ENCODE measurements at regions not wholly inside any gene's neighbourhood (a gene's known extent, or its start where the extent isn't known, plus 50 kb on each side); places are given as distances from the start of the nearest gene placed in this dataset.

DNA sequence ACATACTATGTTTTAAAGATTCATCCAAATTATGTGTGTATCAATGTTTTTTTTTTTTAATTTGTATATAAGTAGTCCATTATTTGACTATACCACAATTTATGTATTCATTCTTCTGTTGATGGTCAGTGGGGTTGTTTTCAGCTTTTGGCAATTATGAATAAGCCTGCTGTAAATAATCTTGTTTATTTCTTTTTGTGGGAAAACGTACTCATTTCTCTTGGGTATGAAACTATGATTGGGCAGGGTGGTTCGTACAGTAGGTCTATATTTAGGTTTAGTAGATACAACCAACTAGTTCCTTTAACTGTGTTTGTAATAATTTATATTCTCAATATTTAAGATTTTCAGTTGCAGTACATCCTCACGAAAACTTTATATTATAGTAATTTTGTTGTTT lies 329.2 kb downstream of the LPIN1 start:
- Histone ChIP-seq H3K4me1 (no peaks in the 10 kb centered on the region), H3K9me3 (replicated peaks) (no peaks in the 10 kb centered on the region), H3K27me3 (ENCODE audit: low read depth) (no peaks in the 10 kb centered on the region), H3K4me3 (no peak overlapping the region), H3K27ac (replicated peaks) (no peak overlapping the region), H3K36me3 (no peaks in the 10 kb centered on the region)
- DNase-seq: no peak
- TF ChIP-seq, protein P1, sequence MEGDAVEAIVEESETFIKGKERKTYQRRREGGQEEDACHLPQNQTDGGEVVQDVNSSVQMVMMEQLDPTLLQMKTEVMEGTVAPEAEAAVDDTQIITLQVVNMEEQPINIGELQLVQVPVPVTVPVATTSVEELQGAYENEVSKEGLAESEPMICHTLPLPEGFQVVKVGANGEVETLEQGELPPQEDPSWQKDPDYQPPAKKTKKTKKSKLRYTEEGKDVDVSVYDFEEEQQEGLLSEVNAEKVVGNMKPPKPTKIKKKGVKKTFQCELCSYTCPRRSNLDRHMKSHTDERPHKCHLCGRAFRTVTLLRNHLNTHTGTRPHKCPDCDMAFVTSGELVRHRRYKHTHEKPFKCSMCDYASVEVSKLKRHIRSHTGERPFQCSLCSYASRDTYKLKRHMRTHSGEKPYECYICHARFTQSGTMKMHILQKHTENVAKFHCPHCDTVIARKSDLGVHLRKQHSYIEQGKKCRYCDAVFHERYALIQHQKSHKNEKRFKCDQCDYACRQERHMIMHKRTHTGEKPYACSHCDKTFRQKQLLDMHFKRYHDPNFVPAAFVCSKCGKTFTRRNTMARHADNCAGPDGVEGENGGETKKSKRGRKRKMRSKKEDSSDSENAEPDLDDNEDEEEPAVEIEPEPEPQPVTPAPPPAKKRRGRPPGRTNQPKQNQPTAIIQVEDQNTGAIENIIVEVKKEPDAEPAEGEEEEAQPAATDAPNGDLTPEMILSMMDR (IDR thresholded peaks at IDR 0.05; ENCODE audit: borderline replicate concordance): no peak
- intact Hi-C loops (cut with micrococcal nuclease): no loop called here

DNA sequence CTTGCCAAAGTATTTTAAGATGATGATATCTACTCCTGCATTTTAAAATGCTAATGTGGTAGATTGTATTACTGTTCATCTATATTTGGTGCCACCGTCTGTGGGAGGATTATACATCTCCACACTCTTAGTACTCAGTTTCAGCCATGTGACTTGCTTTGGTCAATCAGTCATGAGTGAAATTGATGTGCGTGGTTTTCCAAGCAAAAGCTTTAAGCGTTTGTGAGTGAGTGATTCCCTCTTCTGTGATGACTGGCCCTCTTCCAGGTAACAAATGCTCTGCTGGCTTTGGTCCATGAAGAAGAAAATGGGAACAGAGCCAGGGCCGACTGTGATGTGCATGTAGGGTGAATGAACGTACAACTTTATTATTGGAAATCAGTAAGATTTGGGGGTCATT lies 330.4 kb downstream of the LPIN1 start:
- no peaks in the 10 kb centered on the region for H3K27me3 ChIP-seq (ENCODE audit: low read depth)
- H3K4me3 ChIP-seq: no peak overlapping the region
- no peaks in the 10 kb centered on the region for H3K36me3 ChIP-seq
- no peak overlapping the region for H3K27ac ChIP-seq (replicated peaks)
- intact Hi-C loops (cut with micrococcal nuclease): no loop called here
- TF ChIP-seq, protein P1 (IDR thresholded peaks at IDR 0.05; ENCODE audit: borderline replicate concordance): no peak
- H3K9me3 ChIP-seq (replicated peaks): no peaks in the 10 kb centered on the region
- no peak for DNase-seq
- no peaks in the 10 kb centered on the region for H3K4me1 ChIP-seq

DNA sequence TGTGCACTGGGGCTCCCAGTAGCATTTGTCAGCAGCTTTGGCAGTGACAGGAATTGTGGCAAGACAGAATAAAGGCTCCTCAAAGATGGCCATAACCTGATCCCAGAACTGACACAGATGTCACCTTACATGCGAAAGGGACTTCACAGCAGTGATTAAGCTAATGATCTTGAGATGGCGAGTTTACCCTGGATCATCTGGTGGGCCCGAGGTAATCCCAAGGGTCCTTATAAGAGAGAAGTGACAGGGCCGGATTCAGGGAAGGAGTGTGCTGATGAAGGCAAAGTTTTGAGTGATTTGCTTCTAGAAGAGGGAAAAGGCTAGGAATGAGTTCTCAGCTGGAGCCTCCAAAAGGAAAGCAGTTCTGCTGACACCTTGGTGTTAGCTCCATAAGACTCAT lies 333.9 kb downstream of the LPIN1 start:
- TF ChIP-seq, protein P1 (IDR thresholded peaks at IDR 0.05; ENCODE audit: borderline replicate concordance): no peak
- H3K4me1 ChIP-seq: peaks cover 5% of the 10 kb centered on the region
- H3K4me3 ChIP-seq: no peak overlapping the region
- H3K27ac ChIP-seq (replicated peaks): no peak overlapping the region
- DNase-seq: no peak
- intact Hi-C loops (cut with micrococcal nuclease): no loop called here
- no peaks in the 10 kb centered on the region for H3K27me3 ChIP-seq (ENCODE audit: low read depth)
- no peaks in the 10 kb centered on the region for H3K9me3 ChIP-seq (replicated peaks)
- H3K36me3 ChIP-seq: no peaks in the 10 kb centered on the region

DNA sequence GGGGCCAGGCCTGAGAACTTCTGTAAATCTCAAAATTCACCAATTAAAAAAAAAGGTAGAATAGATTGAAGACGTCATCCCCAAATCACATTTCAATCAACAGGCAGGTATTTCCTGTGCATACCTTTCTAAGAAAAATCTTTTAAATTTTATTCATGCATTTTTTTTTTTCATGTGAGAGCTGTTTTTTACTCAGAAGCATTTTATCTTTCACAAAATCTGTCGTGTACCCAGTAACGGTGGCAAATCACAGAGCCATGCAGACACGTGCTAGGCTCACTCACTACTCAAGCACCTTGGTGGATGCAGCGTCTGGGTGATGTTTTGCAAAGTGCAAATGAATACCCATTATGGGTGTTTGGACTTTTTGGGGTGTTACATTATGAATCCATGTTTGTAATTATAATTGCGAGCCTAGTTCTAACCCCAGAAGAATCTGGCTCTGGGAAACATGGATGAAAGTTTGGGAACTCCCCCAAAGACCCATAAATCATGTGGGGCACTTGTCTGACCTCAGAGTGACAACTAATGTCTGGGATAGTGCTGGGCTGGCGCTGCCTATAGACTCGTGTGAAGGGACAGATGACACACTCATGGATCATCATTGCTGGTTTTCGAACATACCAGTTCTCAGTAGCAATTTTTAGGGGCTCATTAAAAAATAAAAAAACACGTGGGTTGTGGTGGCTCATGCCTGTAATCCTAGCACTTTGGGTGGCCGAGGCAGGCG lies 335.2 kb downstream of the LPIN1 start:
- H3K4me3 ChIP-seq: no peak overlapping the region
- no peaks in the 10 kb centered on the region for H3K27me3 ChIP-seq (ENCODE audit: low read depth)
- intact Hi-C loops (cut with micrococcal nuclease): no loop called here
- H3K4me1 ChIP-seq: peaks cover 5% of the 10 kb centered on the region
- TF ChIP-seq, protein P1 (IDR thresholded peaks at IDR 0.05; ENCODE audit: borderline replicate concordance): no peak
- DNase-seq: no peak
- H3K36me3 ChIP-seq: no peaks in the 10 kb centered on the region
- H3K27ac ChIP-seq (replicated peaks): no peak overlapping the region
- no peaks in the 10 kb centered on the region for H3K9me3 ChIP-seq (replicated peaks)

DNA sequence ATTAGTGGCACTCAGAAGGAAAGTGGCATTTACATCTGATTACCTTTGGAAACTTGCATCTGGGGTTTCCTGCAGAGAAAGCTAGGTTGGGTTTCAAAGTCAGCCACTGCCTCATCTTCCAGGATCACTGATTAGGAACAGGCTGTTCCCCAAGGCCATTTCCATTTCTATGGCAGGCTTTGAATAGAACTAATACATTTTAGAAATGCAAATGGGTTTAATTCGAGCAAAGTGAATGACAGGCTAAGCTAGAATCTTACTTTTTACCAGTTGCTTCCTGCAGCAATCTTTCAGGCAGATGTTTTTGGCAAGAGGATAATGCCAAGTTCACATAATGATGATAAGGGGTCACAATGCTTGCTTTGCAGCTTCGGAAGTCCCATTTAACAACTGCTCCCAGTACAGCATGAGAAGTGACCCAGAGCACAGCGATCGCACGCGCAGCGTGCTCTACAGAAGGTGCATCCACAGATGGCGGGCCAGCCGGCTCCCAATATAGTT lies 336.7 kb downstream of the LPIN1 start:
- no peaks in the 10 kb centered on the region for H3K27me3 ChIP-seq (ENCODE audit: low read depth)
- no peaks in the 10 kb centered on the region for H3K36me3 ChIP-seq
- peaks cover 5% of the 10 kb centered on the region for H3K4me1 ChIP-seq
- H3K9me3 ChIP-seq (replicated peaks): no peaks in the 10 kb centered on the region
- H3K27ac ChIP-seq (replicated peaks): no peak overlapping the region
- TF ChIP-seq, protein P1 (IDR thresholded peaks at IDR 0.05; ENCODE audit: borderline replicate concordance): no peak
- intact Hi-C loops (cut with micrococcal nuclease): no loop called here
- DNase-seq: no peak
- H3K4me3 ChIP-seq: no peak overlapping the region

All from left ventricle myocardium inferior (tissue), 1 donor.